Breast epithelium (tissue), 4 donors: ENCODE measurements at regions not wholly inside any gene's neighbourhood (a gene's known extent, or its start where the extent isn't known, plus 50 kb on each side); places are given as distances from the start of the nearest gene placed in this dataset.

ENCODE experiments used
- DNase-seq, 2 donors: peaks; one replicate each; pipeline ENCODE4 v3.0.0-alpha.2; 2019; ENCODE audit warnings: low spot score in 2 of 2
- H3K27ac ChIP-seq, 2 donors: fragments of 200-600 bp; sonication (generic) in 1 of 2; one replicate each; pipeline ENCODE4 v1.5.1; 2016 to 2019; ENCODE audit warnings: mild to moderate bottlenecking in 1 of 2
- H3K27me3 ChIP-seq, 2 donors: fragments of 200-600 bp; sonication (generic) in 1 of 2; one replicate each; pipeline versions ENCODE4 v1.5.1 to v1.6.0; 2017 to 2019; ENCODE audit warnings: control low read depth in 1 of 2, mild to moderate bottlenecking in 1 of 2
- H3K36me3 ChIP-seq: fragments of 200-600 bp; one replicate; pipeline ENCODE4 v1.5.1; 2019
- H3K4me1 ChIP-seq, 2 donors: fragments of 200-600 bp; sonication (generic); one replicate each; pipeline ENCODE4 v1.5.1; 2016 to 2019; ENCODE audit warnings: control low read depth in 1 of 2
- H3K4me3 ChIP-seq, 3 donors: fragments of 200-600 bp; sonication (generic); 1 replicate in 2 of 3; 2 replicates in 1 of 3; pipeline ENCODE4 v1.5.1; 2016 to 2019; ENCODE audit warnings: mild to moderate bottlenecking in 3 of 3, moderate library complexity in 2 of 3
- H3K9me3 ChIP-seq, 2 donors: fragments of 200-600 bp; sonication (generic) in 1 of 2; one replicate each; pipeline ENCODE4 v1.5.1; 2016 to 2019; ENCODE audit warnings: control low read depth in 1 of 2
- CTCF ChIP-seq, 3 donors: fragments of 450-650 bp; IDR thresholded peaks; one replicate each; pipeline ENCODE4 v1.5.1; 2016 to 2017; ENCODE audit warnings: antibody characterized with exemption in 3 of 3, mild to moderate bottlenecking in 3 of 3, moderate library complexity in 3 of 3
- POLR2A ChIP-seq: fragments of 450-650 bp; IDR thresholded peaks from one replicate; pipeline ENCODE4 v1.6.1; 2016; ENCODE audit warnings: antibody characterized with exemption, mild to moderate bottlenecking, moderate library complexity
- POLR2AphosphoS5 ChIP-seq, 3 donors: sonication (generic); formaldehyde crosslinking; IDR thresholded peaks; one replicate each; pipeline ENCODE4 v1.6.1; 2017; ENCODE audit warnings: antibody characterized with exemption in 3 of 3
- intact Hi-C: fragments of 100-400 bp; cut with DNase I; formaldehyde crosslinking; loops from one replicate; pipeline ENCODE4 v1.15.1; 2023; ENCODE audit warnings: low total_unique reads

DNA sequence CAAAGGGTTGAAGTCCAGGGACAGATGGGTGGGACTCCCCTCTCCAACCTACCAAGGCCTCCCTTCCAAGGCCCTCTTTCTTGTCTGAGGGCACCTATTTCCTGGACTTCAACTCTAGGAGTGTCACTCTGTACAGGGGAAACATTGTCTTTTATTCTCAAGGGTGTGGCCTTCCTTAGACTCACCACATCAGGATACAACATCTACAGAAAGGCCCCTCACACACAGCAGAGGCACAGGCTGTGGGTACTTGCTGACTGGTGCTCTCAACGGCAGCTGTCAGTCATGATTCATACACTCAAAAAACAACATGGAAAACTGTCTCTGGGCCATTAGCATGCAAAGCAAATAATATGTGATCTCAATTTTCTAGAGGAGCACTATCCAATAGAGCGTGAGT, 78.0 kb downstream of the RCN1 start:
- no peaks in the 10 kb centered on the region for H3K27me3 ChIP-seq
- intact Hi-C loops = no loop called here
- no peak overlapping the region for H3K27ac ChIP-seq
- no peak overlapping the region for H3K4me3 ChIP-seq
- H3K9me3 ChIP-seq = no peaks in the 10 kb centered on the region
- DNase-seq = no peak
- H3K36me3 ChIP-seq = no peaks in the 10 kb centered on the region
- H3K4me1 ChIP-seq = no peaks in the 10 kb centered on the region
- TF ChIP-seq POLR2A = no peak

DNA sequence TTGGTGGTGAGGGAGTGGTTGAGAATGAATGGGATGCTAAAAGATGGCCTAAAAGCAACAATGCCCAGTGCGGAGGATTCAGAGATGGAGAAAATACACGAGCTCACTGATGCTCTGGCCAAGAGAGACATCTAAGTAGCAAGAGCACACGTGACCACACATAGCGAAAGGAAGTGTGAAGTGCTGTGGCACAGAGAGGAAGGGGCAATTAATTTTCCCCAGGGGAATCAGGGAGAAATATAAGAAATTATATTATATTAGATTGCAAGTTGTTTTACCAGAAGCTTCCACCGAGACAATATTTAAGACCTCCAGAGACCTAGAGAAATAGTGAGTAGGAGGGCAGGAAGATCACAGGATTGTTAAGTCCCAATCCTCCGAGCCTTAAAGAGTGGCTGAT, 80.6 kb downstream of the RCN1 start:
- Histone ChIP-seq H3K27ac (no peak overlapping the region), H3K36me3 (no peaks in the 10 kb centered on the region), H3K9me3 (no peaks in the 10 kb centered on the region), H3K4me1 (no peaks in the 10 kb centered on the region), H3K4me3 (no peak overlapping the region), H3K27me3 (no peaks in the 10 kb centered on the region)
- no peak for DNase-seq
- intact Hi-C loops = no loop called here
- TF ChIP-seq POLR2AphosphoS5 (IDR thresholded peaks at IDR 0.05) (no peak), CTCF (IDR thresholded peaks at IDR 0.05) (no peak), POLR2A (no peak)

DNA sequence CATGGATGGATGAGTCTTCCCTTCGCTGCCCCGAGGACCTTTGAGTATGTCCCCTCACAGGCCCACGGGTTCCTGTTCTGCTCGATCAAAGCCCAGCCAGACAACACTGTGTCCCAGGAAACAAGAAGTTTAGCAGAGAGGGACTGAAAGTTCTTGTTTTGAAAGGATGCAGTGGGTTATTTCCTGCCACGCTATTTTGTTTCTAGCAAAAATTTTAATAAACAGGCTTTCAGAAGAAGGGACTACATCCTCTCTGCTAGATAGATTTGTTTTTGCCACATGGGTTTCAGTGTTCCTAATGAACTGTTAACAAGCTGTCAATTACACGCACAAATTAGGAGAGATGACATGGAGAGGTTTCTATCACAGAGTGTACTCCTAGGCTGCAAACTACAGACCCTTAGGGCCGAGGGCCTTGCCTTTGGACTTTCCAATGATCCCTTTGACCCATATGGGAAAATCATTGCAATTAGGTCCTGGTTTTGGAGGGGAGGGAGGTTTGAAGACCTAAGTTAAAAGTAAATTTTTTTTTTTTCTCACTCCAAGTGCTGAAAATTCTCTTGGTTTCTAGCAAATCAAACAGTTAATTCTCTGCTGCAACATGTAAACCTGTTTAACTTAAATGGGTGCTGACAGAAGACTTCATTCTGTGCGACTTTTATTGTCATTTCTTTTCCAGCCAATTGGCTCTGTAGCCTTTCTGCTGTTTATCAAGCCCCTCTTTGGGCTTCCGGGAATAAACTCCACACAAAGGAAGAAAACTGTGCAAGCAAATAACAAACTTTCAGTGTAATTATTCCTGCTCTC, 81.4 kb downstream of the RCN1 start:
- Histone ChIP-seq H3K9me3 (no peaks in the 10 kb centered on the region), H3K4me3 (peak overlapping the region in 2 of 3 donors; percentile 39 to 56), H3K27ac (no peak overlapping the region), H3K36me3 (no peaks in the 10 kb centered on the region), H3K27me3 (no peaks in the 10 kb centered on the region), H3K4me1 (no peaks in the 10 kb centered on the region)
- no peak for DNase-seq
- TF ChIP-seq POLR2A (no peak), CTCF (IDR thresholded peaks at IDR 0.05) (no peak), POLR2AphosphoS5 (IDR thresholded peaks at IDR 0.05) (no peak)
- intact Hi-C loops = no loop called here

DNA sequence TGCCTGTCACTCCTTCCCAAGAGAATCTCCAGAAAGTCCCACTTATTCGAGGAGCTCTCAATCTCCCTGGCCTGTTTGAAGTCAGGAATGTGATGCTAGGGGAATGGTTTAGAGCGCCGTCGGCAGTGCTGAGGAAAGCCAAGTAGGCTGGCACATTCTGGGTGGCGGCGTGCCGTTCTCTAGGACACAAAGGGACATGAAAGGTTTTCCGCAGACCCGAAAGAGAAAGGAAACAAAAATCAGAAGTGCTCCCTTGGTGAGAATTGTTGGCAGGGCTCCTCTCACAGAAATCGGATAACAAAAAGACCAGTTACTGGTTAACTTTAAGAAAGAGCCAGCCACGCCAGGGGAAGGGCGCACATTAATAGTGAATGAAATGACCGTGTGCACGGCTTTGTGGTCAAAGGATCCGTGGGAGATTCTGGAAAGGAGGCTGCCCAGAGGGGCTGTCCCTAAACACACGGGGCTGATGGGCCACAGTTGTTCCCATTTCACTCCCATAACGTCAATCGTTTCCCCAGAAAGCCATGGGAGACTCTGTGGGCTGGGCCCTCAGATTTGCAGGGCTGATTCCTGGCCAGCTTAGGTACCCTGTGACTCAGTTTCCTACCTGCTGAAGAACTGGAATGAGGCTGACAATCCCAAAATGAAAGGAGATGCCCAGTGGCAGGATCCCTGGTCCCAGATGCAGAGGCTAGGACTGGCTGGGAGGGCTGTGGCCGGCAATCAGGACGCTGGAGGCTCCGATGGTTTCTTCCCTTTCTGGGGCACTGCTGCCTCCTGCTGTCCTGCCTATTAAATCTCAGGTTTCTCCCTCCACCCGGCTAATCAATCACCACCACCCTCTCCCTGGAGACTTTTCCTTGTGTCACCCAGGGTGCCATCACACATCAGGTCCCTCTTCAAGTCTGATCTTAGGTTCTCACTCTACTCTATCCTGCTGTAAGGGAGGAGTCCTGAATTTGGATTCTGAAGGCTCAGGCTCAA, 82.3 kb downstream of the RCN1 start:
- Histone ChIP-seq H3K4me1 (no peaks in the 10 kb centered on the region), H3K27me3 (no peaks in the 10 kb centered on the region), H3K36me3 (no peaks in the 10 kb centered on the region), H3K4me3 (peak overlapping the region; percentile 16 to 56 (median 39)), H3K9me3 (no peaks in the 10 kb centered on the region), H3K27ac (no peak overlapping the region)
- intact Hi-C loops = no loop called here
- TF ChIP-seq POLR2AphosphoS5 (IDR thresholded peaks at IDR 0.05) (no peak), CTCF (IDR thresholded peaks at IDR 0.05) (peak in 2 of 3 donors; percentile 51 to 55)
- DNase-seq = peak; percentile 22 to 59

- no peak for DNase-seq
- no peaks in the 10 kb centered on the region for H3K4me1 ChIP-seq
- intact Hi-C loops = no loop called here
- no peaks in the 10 kb centered on the region for H3K27me3 ChIP-seq
- no peak overlapping the region for H3K27ac ChIP-seq
- H3K9me3 ChIP-seq = no peaks in the 10 kb centered on the region
- no peak for TF ChIP-seq CTCF (IDR thresholded peaks at IDR 0.05)
- TF ChIP-seq POLR2A = no peak
- TF ChIP-seq POLR2AphosphoS5 (IDR thresholded peaks at IDR 0.05) = no peak
- H3K4me3 ChIP-seq = no peak overlapping the region
- H3K36me3 ChIP-seq = no peaks in the 10 kb centered on the region
Measured at GRCh38 chr11:32173977-32174376, 83.1 kb downstream of the RCN1 start.
